ENCODE measurements at regions not wholly inside any gene's neighbourhood (a gene's known extent, or its start where the extent isn't known, plus 50 kb on each side); places are given as distances from the start of the nearest gene placed in this dataset.
"Not testable (repeated sequence)": the region's sequence is repeated elsewhere in the genome, so short reads cannot be mapped to it uniquely, and the experiment has no call there.

- no peak for DNase-seq (ENCODE audit: extremely low read depth, low read depth)
Measured at GRCh38 chr10:53233749-53234148, 461.2 kb upstream of the MBL2 start.

- no peak for DNase-seq (ENCODE audit: extremely low read depth, low read depth)
Measured at GRCh38 chr10:53230651-53231050, 458.1 kb upstream of the MBL2 start.

- no peak for DNase-seq (ENCODE audit: extremely low read depth, low read depth)
Measured at GRCh38 chr10:53223851-53224250, 451.3 kb upstream of the MBL2 start.

- DNase-seq (ENCODE audit: extremely low read depth, low read depth) = no peak
Measured at GRCh38 chr10:53222806-53223205, 450.2 kb upstream of the MBL2 start.

GRCh38 chr10:53209944-53210611 is 437.5 kb upstream of the MBL2 start:
- DNase-seq (ENCODE audit: extremely low read depth, low read depth) = peak; percentile 33

DNA sequence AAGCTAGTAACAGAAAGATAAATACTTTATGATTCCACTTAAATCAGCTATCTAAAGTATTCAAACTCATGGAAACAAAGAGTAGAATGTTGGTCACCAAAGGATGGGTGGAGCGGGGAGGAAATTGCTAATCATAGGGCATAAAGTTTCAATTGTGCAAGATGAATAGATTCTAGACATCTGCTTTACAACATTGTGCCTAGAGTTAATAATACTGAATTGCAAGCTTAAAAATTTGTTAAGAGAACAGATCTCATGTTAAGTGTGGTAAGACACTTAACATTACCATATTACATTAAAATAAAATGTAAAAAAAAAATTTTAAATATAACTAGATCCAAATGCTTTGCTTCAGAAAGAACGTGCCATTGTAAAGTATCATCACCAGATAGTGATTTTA is 411.1 kb upstream of the MBL2 start:
- DNase-seq (ENCODE audit: extremely low read depth, low read depth) = no peak

DNA sequence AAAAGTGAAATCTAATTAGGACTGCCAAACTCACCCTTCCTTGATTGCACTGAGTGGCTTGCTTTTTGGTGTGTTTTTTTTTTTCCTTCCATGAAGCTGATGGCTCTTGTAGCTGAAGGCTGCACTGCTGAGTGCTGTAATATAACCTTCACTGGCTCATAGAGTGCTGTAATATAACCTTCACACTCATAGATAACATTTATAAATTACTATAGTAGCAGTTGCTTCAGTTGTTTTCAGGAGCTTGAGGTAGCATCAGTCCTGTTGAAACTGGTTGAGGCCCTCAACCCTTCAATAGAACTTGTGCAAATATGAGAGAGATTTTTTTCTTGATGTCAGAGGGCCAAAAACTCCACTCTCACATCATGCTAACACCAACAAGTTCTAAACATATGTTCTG is 404.9 kb upstream of the MBL2 start:
- no peak for DNase-seq (ENCODE audit: extremely low read depth, low read depth)

GRCh38 chr10:53166325-53166724 is 393.7 kb upstream of the MBL2 start:
- no peak for DNase-seq (ENCODE audit: extremely low read depth, low read depth)

- no peak for DNase-seq (ENCODE audit: extremely low read depth, low read depth)
Measured at GRCh38 chr10:53162856-53163255, 390.3 kb upstream of the MBL2 start.

DNA sequence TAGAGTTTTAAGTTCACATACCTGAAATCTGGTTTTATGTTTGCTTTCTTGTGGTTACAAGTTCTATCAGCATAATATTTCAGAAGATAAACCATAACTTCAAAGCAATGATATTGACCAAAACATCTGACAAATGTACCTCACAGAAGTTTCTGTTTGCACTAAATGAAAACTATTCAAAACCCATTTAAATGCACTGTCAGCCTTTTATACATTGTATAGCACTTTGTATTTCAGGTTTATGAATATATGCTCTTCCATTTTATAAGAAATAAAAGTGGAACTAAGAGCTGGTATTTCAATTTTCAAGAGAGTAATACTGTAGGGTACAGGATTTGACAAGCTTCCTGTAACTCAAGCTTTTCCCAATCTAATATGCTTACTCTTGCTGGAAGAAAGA is 388.6 kb upstream of the MBL2 start:
- DNase-seq (ENCODE audit: extremely low read depth, low read depth) = no peak

DNA sequence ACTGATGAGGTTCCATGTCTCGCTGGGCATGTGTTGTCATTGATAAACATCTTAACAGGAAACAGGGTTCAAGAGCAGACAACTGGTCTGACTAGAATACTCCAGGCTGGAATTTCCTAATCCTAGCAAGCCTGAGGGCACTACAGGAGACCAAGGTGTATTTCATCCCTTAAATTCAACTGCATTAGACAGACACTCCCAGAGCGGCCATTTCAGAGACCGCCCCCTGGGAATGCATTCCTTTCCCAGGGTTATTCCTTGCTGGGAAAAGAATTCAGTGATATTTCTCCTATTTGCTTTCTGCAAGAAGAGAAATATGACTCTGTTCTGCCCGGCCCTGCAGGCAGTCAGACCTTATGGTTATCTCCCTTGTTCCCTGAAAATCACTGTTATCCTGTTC is 383.1 kb upstream of the MBL2 start:
- DNase-seq (ENCODE audit: extremely low read depth, low read depth) = not testable (repeated sequence)

DNA sequence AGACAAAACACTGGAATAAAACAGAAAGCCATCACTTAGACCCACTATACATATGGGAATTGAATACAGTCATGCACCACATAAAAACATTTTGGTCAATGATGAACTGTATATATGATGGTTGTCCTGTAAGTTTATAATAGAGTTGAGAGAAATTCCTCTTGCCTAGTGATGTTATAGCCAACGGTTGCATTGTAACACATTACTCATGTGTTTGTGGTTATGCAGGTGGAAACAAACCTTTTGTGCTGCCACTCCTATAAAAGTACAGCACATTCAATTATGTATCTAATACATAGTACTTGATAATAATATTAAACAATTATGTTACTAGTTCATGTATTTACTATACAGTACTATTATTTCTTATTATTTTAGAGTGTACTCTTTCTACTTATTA is 381.2 kb upstream of the MBL2 start:
- no peak for DNase-seq (ENCODE audit: extremely low read depth, low read depth)

- no peak for DNase-seq (ENCODE audit: extremely low read depth, low read depth)
Measured at GRCh38 chr10:53140506-53140905, 367.9 kb upstream of the MBL2 start.

- DNase-seq (ENCODE audit: extremely low read depth, low read depth) = no peak
Measured at GRCh38 chr10:53135897-53136253, 363.3 kb upstream of the MBL2 start.

DNA sequence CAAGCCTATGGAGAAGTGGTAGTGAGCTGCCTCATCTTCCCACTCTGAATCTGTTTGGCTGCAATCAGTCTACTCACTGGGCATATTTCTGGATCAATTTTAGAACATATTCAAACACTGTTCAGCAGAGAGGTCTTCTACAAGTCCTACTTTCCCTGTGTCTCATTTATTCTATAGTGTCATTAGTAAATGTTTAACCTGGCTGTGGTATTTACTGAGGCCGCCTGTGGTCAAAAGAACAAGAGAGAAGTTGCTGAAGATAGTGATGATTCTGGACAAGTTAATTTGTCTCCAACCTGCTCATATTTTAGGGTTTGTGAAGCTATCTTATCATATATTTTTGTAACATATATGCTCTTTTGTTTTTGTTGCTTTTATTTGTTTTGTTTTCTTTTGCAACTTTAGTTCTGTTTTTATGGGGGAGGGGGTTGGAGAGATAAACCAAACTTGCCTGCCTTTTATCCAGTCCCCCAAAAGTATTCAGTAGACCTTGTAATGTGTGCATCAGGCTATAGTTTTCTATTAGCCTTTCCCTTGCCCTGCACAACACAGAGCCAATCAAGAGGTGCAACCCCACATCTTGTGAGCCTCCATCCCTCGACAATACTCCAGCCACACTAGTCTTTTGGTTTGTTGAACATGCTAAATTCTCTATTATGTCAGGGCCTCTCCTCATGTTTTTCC is 362.8 kb upstream of the MBL2 start:
- no peak for DNase-seq (ENCODE audit: extremely low read depth, low read depth)

DNA sequence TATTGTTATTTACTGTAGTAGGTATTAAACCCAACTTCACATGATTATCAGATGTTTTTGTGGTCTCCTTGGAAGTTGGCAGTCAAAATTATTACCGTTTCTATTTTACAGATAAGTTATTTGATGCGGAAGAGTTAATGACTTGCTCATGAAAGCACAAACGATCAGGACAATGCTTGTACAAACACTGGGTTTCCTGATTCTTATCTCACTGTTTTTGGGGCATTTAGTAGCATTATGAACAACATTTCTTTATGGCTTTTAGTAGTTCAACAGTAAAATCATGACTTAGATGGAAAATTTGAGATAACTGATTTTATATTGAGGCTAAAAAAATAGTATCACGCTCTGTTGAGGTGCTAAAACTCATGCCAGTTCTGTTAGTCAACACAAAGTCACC is 361.5 kb upstream of the MBL2 start:
- no peak for DNase-seq (ENCODE audit: extremely low read depth, low read depth)

- no peak for DNase-seq (ENCODE audit: extremely low read depth, low read depth)
Measured at GRCh38 chr10:53130337-53130736, 357.8 kb upstream of the MBL2 start.

DNA sequence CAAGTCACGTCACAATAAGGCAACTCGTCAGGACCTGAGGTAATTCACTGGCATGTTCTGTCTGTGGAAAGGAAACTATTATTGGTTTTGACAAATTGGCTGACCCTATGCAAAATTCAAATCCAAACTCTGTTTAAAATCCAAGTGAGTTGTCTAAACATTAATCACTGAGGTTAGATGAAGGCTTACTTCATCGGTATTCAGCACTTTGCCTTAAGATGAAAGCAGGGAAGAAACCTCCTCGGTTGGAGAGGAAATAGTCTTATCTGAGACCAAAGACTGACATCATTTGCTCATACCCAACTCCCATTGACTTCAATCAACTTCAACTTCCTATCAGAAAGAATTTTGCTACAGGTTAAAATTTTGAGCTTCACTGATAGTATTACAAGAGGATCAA is 355.1 kb upstream of the MBL2 start:
- DNase-seq (ENCODE audit: extremely low read depth, low read depth) = no peak

DNA sequence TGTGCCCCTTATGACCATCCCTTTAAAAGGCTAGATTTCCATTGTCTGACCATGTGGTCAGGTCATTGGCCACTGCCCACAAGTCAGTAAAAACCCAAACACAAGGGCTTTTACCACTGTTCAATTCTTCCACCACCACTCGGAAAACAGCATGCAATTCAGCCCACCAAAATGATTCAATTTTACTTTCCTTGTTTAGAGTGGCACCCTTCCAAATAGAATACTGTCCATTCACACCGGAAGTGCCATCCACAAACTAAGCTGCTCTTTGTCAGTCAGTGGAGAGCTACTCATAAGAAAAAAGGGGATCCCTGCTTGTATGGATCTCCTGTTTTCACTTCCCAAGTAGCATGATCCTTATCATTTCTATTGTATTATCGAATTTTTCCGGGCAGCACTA is 350.7 kb upstream of the MBL2 start:
- no peak for DNase-seq (ENCODE audit: extremely low read depth, low read depth)

DNA sequence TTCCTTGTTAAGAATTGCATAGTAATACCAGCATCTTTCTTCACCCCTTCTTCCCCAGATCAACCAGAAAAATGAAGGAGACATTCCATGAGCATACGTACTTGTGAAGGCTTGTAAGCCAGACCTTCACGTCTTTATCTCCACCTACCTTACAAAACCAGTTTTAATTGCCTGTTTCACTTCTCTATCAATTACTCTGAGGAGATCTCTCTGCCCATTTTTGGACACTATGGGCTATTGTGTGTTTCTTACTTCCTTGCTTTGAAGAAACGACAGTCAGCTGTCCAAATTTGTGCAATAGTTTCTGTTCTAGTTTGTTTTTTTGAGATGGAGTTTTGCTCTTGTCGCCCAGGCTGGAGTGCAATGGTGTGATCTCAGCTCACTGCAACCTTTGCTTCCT is 349.7 kb upstream of the MBL2 start:
- no peak for DNase-seq (ENCODE audit: extremely low read depth, low read depth)

GRCh38 chr10:53115660-53116059 is 343.1 kb upstream of the MBL2 start:
- DNase-seq (ENCODE audit: extremely low read depth, low read depth) = no peak

DNA sequence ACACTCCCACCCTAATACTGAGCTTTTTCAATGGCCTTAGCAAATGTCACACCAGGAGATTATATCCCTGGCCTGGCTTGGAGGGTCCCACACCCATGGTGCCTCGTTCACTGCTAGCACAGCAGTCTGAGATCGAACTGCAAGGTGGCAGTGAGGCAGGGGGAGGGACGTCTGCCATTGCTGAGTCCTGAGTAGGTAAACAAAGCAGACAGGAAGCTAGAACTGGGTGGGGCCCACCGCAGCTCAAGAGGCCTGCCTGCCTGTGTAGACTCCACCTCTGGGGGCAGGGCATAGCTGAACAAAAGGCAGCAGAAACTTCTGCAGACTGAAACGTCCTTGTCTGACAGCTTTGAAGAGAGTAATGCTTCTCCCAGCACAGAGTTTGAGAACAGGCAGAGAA is 338.9 kb upstream of the MBL2 start:
- DNase-seq (ENCODE audit: extremely low read depth, low read depth) = no peak

GRCh38 chr10:53109320-53109719 is 336.7 kb upstream of the MBL2 start:
- DNase-seq (ENCODE audit: extremely low read depth, low read depth) = no peak
